Esophagus muscularis mucosa (tissue), 4 donors: ENCODE measurements at regions not wholly inside any gene's neighbourhood (a gene's known extent, or its start where the extent isn't known, plus 50 kb on each side); places are given as distances from the start of the nearest gene placed in this dataset.
"Not testable (repeated sequence)": the region's sequence is repeated elsewhere in the genome, so short reads cannot be mapped to it uniquely, and the experiment has no call there.

Experiments used
- EP300 ChIP-seq: sonication (generic); formaldehyde crosslinking; IDR thresholded peaks from one replicate; pipeline ENCODE4 v1.6.1; 2017; ENCODE audit warnings: antibody characterized with exemption
- POLR2A ChIP-seq: fragments of 450-650 bp; IDR thresholded peaks from one replicate; pipeline ENCODE4 v1.6.1; 2017; ENCODE audit warnings: antibody characterized with exemption, moderate library complexity, mild to moderate bottlenecking, low read depth
- POLR2AphosphoS5 ChIP-seq, 2 donors: sonication (generic); formaldehyde crosslinking; IDR thresholded peaks; one replicate each; pipeline ENCODE4 v1.6.1; 2017; ENCODE audit warnings: antibody characterized with exemption in 2 of 2
- TF ChIP-seq, protein P1 (sequence below), 3 experiments: fragments of 200-600 bp in 2 of 3; fragments of 450-650 bp in 1 of 3; sonication (generic) in 2 of 3; IDR thresholded peaks; one replicate each; pipeline ENCODE4 v1.5.1; 2017 to 2019; ENCODE audit warnings: antibody characterized with exemption in 3 of 3, mild to moderate bottlenecking in 2 of 3, moderate library complexity in 1 of 3

DNA sequence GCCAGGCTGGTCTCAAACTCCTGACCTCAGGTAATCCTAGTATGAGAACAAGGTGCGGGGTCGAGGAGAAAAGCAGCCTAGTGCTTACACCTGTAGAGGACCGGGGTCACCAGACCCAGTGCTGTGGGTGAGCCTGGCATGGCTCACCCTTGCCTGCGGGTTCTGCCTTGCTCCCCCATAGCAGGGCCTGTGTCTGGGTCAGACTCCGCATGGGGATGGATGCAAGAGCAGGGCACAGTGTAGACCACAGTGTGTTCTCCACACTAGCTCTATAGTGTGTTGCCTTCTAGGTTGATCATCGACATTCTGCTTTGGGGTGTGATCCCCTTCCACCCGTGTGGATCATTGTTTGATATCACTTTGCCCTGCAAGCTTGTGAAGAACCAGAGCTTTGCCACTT lies 135.7 kb downstream of the TP53TG3F start:
- TF ChIP-seq POLR2A; POLR2AphosphoS5 (IDR thresholded peaks at IDR 0.05); EP300: not testable (repeated sequence)
- TF ChIP-seq, protein P1, sequence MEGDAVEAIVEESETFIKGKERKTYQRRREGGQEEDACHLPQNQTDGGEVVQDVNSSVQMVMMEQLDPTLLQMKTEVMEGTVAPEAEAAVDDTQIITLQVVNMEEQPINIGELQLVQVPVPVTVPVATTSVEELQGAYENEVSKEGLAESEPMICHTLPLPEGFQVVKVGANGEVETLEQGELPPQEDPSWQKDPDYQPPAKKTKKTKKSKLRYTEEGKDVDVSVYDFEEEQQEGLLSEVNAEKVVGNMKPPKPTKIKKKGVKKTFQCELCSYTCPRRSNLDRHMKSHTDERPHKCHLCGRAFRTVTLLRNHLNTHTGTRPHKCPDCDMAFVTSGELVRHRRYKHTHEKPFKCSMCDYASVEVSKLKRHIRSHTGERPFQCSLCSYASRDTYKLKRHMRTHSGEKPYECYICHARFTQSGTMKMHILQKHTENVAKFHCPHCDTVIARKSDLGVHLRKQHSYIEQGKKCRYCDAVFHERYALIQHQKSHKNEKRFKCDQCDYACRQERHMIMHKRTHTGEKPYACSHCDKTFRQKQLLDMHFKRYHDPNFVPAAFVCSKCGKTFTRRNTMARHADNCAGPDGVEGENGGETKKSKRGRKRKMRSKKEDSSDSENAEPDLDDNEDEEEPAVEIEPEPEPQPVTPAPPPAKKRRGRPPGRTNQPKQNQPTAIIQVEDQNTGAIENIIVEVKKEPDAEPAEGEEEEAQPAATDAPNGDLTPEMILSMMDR (IDR thresholded peaks at IDR 0.05): not testable (repeated sequence)
